ENCODE measurements at regions not wholly inside any gene's neighbourhood (a gene's known extent, or its start where the extent isn't known, plus 50 kb on each side); places are given as distances from the start of the nearest gene placed in this dataset.

DNA sequence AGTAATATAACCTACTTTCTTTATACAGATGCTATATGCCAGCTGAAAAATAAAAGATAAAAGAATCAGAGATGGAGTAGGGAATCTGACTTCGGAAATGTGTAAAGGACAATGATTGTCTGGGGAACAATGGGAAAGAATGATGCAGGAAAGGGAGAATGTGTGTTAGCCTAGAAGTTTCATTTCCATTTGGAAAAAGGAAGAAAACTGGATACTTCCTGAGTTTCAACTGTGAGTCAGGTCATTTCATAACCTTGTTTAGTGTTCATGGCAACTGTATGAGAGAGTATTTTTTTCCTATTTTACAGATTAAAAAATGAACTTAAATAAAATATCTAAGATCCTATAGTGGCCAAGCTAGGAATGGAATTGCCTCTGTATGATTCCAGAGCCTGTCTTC, 261.3 kb upstream of the NECTIN3 start:
- Histone ChIP-seq H2AFZ (ENCODE audit: low read depth) (no peak overlapping the region), H3K36me3 (ENCODE audit: insufficient read depth) (no peaks in the 10 kb centered on the region), H3K27ac (no peak overlapping the region), H3K27me3 (ENCODE audit: insufficient read depth, low read depth) (no peaks in the 10 kb centered on the region), H3K79me2 (ENCODE audit: insufficient read depth, low read depth) (no peaks in the 10 kb centered on the region), H3K4me1 (ENCODE audit: low read depth, poor library complexity, severe bottlenecking) (peaks cover 60% of the 10 kb centered on the region), H3K9ac (no peak overlapping the region), H4K20me1 (ENCODE audit: insufficient read depth) (no peaks in the 10 kb centered on the region), H3K4me2 (no peak overlapping the region), H3K4me3 (IDR thresholded peaks at IDR 0.05; ENCODE audit: insufficient read depth, low read depth, low read length) (no peak overlapping the region)
- TF ChIP-seq, protein P1, sequence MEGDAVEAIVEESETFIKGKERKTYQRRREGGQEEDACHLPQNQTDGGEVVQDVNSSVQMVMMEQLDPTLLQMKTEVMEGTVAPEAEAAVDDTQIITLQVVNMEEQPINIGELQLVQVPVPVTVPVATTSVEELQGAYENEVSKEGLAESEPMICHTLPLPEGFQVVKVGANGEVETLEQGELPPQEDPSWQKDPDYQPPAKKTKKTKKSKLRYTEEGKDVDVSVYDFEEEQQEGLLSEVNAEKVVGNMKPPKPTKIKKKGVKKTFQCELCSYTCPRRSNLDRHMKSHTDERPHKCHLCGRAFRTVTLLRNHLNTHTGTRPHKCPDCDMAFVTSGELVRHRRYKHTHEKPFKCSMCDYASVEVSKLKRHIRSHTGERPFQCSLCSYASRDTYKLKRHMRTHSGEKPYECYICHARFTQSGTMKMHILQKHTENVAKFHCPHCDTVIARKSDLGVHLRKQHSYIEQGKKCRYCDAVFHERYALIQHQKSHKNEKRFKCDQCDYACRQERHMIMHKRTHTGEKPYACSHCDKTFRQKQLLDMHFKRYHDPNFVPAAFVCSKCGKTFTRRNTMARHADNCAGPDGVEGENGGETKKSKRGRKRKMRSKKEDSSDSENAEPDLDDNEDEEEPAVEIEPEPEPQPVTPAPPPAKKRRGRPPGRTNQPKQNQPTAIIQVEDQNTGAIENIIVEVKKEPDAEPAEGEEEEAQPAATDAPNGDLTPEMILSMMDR (conservative IDR thresholded peaks at IDR 0.05; ENCODE audit: low read depth, low read length): no peak

DNA sequence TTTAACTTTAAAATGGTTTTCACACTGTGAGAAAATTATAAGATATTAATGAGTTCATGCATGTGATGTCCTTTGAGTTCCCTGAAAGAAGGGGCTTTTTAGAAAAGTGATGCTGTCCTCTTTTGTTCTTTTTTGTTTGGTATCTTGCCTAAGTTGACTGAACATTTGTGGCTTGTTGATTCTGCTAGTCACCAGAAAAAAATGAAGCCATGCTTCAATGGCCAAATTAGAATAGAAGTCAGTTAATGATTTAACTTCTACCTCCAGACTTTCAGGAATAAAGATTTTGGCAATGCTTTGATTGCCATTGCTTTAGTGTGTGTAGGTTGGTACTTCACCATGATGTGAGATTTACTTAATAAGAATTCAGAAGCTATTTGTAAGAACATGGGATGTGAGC, 260.6 kb upstream of the NECTIN3 start:
- peaks cover 67% of the 10 kb centered on the region for H3K4me1 ChIP-seq (ENCODE audit: low read depth, poor library complexity, severe bottlenecking)
- H3K4me3 ChIP-seq (IDR thresholded peaks at IDR 0.05; ENCODE audit: insufficient read depth, low read depth, low read length): no peak overlapping the region
- H3K27me3 ChIP-seq (ENCODE audit: insufficient read depth, low read depth): no peaks in the 10 kb centered on the region
- no peak overlapping the region for H3K27ac ChIP-seq
- H3K36me3 ChIP-seq (ENCODE audit: insufficient read depth): no peaks in the 10 kb centered on the region
- no peak overlapping the region for H3K4me2 ChIP-seq
- H3K79me2 ChIP-seq (ENCODE audit: insufficient read depth, low read depth): no peaks in the 10 kb centered on the region
- TF ChIP-seq, protein P1 (conservative IDR thresholded peaks at IDR 0.05; ENCODE audit: low read depth, low read length): no peak
- H2AFZ ChIP-seq (ENCODE audit: low read depth): no peak overlapping the region
- H4K20me1 ChIP-seq (ENCODE audit: insufficient read depth): no peaks in the 10 kb centered on the region
- H3K9ac ChIP-seq: no peak overlapping the region

DNA sequence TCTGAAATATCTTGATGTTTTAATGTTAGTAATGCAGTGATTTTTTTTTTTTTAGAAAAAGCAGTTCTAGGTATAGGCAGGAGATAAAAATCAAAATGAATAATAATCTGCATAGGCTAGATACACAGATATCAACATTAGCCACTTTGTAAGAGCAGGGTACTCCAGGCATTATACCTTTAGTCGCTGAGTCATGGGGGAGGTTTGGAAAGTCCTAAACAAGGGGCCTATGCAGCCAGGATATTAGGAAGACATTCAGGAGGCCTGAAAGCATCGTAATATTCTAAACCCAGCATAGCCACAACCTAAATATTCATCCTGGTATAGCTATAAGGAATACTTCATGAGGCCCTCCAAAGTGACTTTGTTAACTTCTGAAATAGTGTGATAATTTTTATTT, 258.1 kb upstream of the NECTIN3 start:
- TF ChIP-seq, protein P1 (conservative IDR thresholded peaks at IDR 0.05; ENCODE audit: low read depth, low read length): no peak
- H3K79me2 ChIP-seq (ENCODE audit: insufficient read depth, low read depth): no peaks in the 10 kb centered on the region
- H3K4me3 ChIP-seq (IDR thresholded peaks at IDR 0.05; ENCODE audit: insufficient read depth, low read depth, low read length): no peak overlapping the region
- H3K9ac ChIP-seq: peak overlapping the region; percentile 40; the same call in 1 of the 2 replicates
- H3K36me3 ChIP-seq (ENCODE audit: insufficient read depth): no peaks in the 10 kb centered on the region
- no peaks in the 10 kb centered on the region for H4K20me1 ChIP-seq (ENCODE audit: insufficient read depth)
- peak overlapping the region; percentile 91 for H3K27ac ChIP-seq
- H2AFZ ChIP-seq (ENCODE audit: low read depth): peak overlapping the region; percentile 9; the same call in 1 of the 2 replicates
- no peaks in the 10 kb centered on the region for H3K27me3 ChIP-seq (ENCODE audit: insufficient read depth, low read depth)
- H3K4me1 ChIP-seq (ENCODE audit: low read depth, poor library complexity, severe bottlenecking): peaks cover 74% of the 10 kb centered on the region
- H3K4me2 ChIP-seq: peak overlapping the region; percentile 91

DNA sequence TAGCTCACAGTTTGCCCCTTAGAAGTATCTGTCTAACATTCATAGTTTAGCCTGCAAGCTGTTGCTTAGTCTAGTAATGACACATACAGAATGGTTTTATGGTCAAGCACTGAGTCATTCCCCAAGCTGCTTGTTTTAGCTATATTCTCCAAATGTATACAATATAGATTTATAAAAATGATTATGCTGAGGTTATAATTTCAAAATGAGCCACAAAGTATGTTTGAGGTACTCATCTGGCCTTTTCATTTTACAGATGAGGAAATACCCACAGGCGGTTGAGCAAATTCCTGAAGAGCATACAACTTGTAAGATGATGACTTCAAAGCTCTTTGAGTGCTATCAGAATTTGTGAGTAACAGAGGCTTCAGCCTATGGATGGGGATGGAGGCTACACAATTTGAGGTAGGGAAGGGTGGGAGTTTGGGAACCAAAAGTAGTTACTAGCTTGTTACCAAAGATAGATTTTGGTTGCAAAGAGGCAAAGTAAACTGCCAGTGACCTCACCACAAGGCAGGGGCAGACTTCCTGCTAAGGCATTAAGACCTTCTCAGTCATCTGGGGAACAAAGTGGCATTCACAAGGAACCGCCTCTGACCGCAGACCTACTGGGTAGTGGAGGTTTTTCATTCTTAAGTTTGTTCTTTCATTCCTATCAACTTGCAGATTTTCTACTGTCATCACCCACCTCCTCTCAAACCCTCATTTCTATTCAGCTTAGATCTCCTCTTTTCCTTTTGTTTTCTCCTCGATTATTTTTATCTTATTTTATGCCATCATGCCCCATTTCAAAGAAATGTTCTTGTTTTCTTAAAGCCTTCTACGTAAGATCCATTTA, 257.2 kb upstream of the NECTIN3 start:
- no peaks in the 10 kb centered on the region for H3K36me3 ChIP-seq (ENCODE audit: insufficient read depth)
- TF ChIP-seq, protein P1 (conservative IDR thresholded peaks at IDR 0.05; ENCODE audit: low read depth, low read length): no peak
- H2AFZ ChIP-seq (ENCODE audit: low read depth): peak overlapping the region; percentile 35; the same call in 1 of the 2 replicates
- H3K79me2 ChIP-seq (ENCODE audit: insufficient read depth, low read depth): no peaks in the 10 kb centered on the region
- peak overlapping the region; percentile 63 for H3K4me3 ChIP-seq (IDR thresholded peaks at IDR 0.05; ENCODE audit: insufficient read depth, low read depth, low read length)
- peak overlapping the region; percentile 40; the same call in 1 of the 2 replicates for H3K9ac ChIP-seq
- peak overlapping the region; percentile 91 for H3K4me2 ChIP-seq
- peak overlapping the region; percentile 91 for H3K27ac ChIP-seq
- peaks cover 74% of the 10 kb centered on the region for H3K4me1 ChIP-seq (ENCODE audit: low read depth, poor library complexity, severe bottlenecking)
- no peaks in the 10 kb centered on the region for H3K27me3 ChIP-seq (ENCODE audit: insufficient read depth, low read depth)
- no peaks in the 10 kb centered on the region for H4K20me1 ChIP-seq (ENCODE audit: insufficient read depth)
